HCT116 (cell line): ENCODE measurements at regions not wholly inside any gene's neighbourhood (a gene's known extent, or its start where the extent isn't known, plus 50 kb on each side); places are given as distances from the start of the nearest gene placed in this dataset.

Experiments
- ATAC-seq: fragments of 200-7000 bp; cut with Tn5 transposase; 2 replicates; pipeline ENCODE4 v1.9.1; 2020; ENCODE audit warnings: mild to moderate bottlenecking, moderate library complexity
- BruUV-seq: library from RNA; stranded (reverse); fragments of 400-500 nt; replicated peaks from 2 replicates; lab custom pipeline; 2021; lab: Mats Ljungman, UMichigan
- CTCF ChIA-PET: fragments of 300-600 bp; sonication (Branson Sonifier 250); formaldehyde crosslinking; loops from one replicate; lab custom pipeline; 2021; ENCODE audit warnings: antibody characterized with exemption; lab: Charles Lee
- POLR2A ChIA-PET: fragments of 300-600, 350-600 bp; sonication (Branson Sonifier 250); formaldehyde crosslinking; loops from one replicate; lab custom pipeline; 2021; ENCODE audit warnings: antibody characterized with exemption; lab: Charles Lee
- RAD21 ChIA-PET, 2 experiments: fragments of 300-600 bp; sonication (Branson Sonifier 250); formaldehyde crosslinking; loops; one replicate each; lab custom pipeline; 2023; ENCODE audit warnings: low total read pairs in 2 of 2; ENCODE audit not compliant: uncharacterized antibody in 2 of 2, unreplicated experiment in 2 of 2, low non-redundant PET in 1 of 2; lab: Charles Lee
- DNase-seq: peaks from one replicate; pipeline ENCODE4 v3.0.0-alpha.2; 2010; ENCODE audit warnings: low read depth, low spot score
- H2AFZ ChIP-seq: fragments of 200-600 bp; shearing (Covaris generic), sonication (generic); 2 replicates; pipeline ENCODE4 v1.6.1; 2017; ENCODE audit warnings: low read depth, mixed run types, mixed read lengths, antibody characterized with exemption, low read length; ENCODE audit not compliant: poor library complexity, severe bottlenecking
- H3K27ac ChIP-seq: 2 replicates; pipeline ENCODE4 v1.5.1; 2012; ENCODE audit warnings: low read depth, low read length
- H3K27me3 ChIP-seq: fragments of 200-600 bp; sonication (generic); 2 replicates; pipeline ENCODE4 v1.6.1; 2016; ENCODE audit warnings: mixed run types, low read length, mixed read lengths; ENCODE audit not compliant: insufficient read depth
- H3K36me3 ChIP-seq, 2 experiments: fragments of 200-500 bp in 1 of 2; fragments of 200-600 bp in 1 of 2; sonication (Bioruptor generic) in 1 of 2; sonication (generic) in 1 of 2; 2 replicates each; pipeline versions ENCODE4 v1.5.1 to v1.6.1; 2014 to 2016; ENCODE audit warnings: low read length in 2 of 2, inconsistent platforms in 1 of 2, mixed read lengths in 1 of 2, mixed run types in 1 of 2; ENCODE audit not compliant: insufficient read depth in 2 of 2, control insufficient read depth in 1 of 2
- H3K4me1 ChIP-seq, 2 experiments: fragments of 200-600 bp in 1 of 2; sonication (generic) in 1 of 2; 2 replicates each; pipeline versions ENCODE4 v1.5.1 to v1.6.1; 2012 to 2017; ENCODE audit warnings: low read length in 2 of 2, inconsistent platforms in 1 of 2, mild to moderate bottlenecking in 1 of 2, mixed read lengths in 1 of 2, mixed run types in 1 of 2, moderate library complexity in 1 of 2; ENCODE audit not compliant: insufficient read depth in 2 of 2, control insufficient read depth in 1 of 2
- H3K4me2 ChIP-seq: fragments of 200-600 bp; sonication (generic); 2 replicates; pipeline ENCODE4 v1.6.1; 2017; ENCODE audit warnings: mixed run types, low read length, mixed read lengths
- H3K4me3 ChIP-seq, 2 experiments: fragments of 200-600 bp in 1 of 2; sonication (generic) in 1 of 2; replicated peaks in 1 of 2; 2 replicates each; pipeline ENCODE4 v1.5.1; 2011 to 2016; ENCODE audit warnings: low read length in 2 of 2, control low read depth in 1 of 2, low read depth in 1 of 2, mild to moderate bottlenecking in 1 of 2, mixed read lengths in 1 of 2, mixed run types in 1 of 2
- H3K79me2 ChIP-seq: fragments of 200-600 bp; sonication (generic); 2 replicates; pipeline ENCODE4 v1.6.1; 2017; ENCODE audit warnings: mild to moderate bottlenecking, mixed run types, low read length, moderate library complexity, mixed read lengths; ENCODE audit not compliant: insufficient read depth
- H3K9ac ChIP-seq: fragments of 200-600 bp; sonication (generic); 2 replicates; pipeline ENCODE4 v1.6.1; 2016; ENCODE audit warnings: low read length, mixed read lengths
- H3K9me2 ChIP-seq: fragments of 200-600 bp; sonication (generic), shearing (Covaris generic); 2 replicates; pipeline ENCODE4 v1.6.1; 2017; ENCODE audit warnings: mixed run types, mild to moderate bottlenecking, moderate library complexity; ENCODE audit not compliant: insufficient read depth
- H3K9me3 ChIP-seq, 2 experiments: fragments of 200-500 bp in 1 of 2; fragments of 200-600 bp in 1 of 2; sonication (Bioruptor generic) in 1 of 2; sonication (generic) in 1 of 2; 2 replicates each; pipeline ENCODE4 v1.6.1; 2014 to 2017; ENCODE audit warnings: low read length in 2 of 2, mixed read lengths in 2 of 2, inconsistent platforms in 1 of 2, low read depth in 1 of 2, mild to moderate bottlenecking in 1 of 2, mixed run types in 1 of 2, moderate library complexity in 1 of 2; ENCODE audit not compliant: control insufficient read depth in 1 of 2, insufficient read depth in 1 of 2
- H4K20me1 ChIP-seq: fragments of 200-600 bp; sonication (generic), shearing (Covaris generic); 2 replicates; pipeline ENCODE4 v1.6.1; 2017; ENCODE audit warnings: mixed run types, mild to moderate bottlenecking, moderate library complexity; ENCODE audit not compliant: insufficient read depth
- CTCF ChIP-seq, 3 experiments: fragments of 200-600 bp in 1 of 3; sonication (generic) in 1 of 3; IDR thresholded peaks in 2 of 3; conservative IDR thresholded peaks in 1 of 3; 2 replicates each; pipeline ENCODE4 v1.5.1; 2012 to 2017; ENCODE audit warnings: low read depth in 2 of 3, low read length in 2 of 3, antibody characterized with exemption in 1 of 3, borderline replicate concordance in 1 of 3, control low read depth in 1 of 3, mild to moderate bottlenecking in 1 of 3, mixed read lengths in 1 of 3, mixed run types in 1 of 3, moderate library complexity in 1 of 3; ENCODE audit not compliant: insufficient read depth in 1 of 3
- ELF1 ChIP-seq: IDR thresholded peaks from 2 replicates; pipeline ENCODE4 v1.6.1; 2012; ENCODE audit warnings: low read depth, borderline replicate concordance
- EZH2 ChIP-seq: fragments of 200-600 bp; sonication (generic); IDR thresholded peaks from 2 replicates; pipeline ENCODE4 v1.6.1; 2017; ENCODE audit warnings: antibody characterized with exemption, mixed run types
- intact Hi-C: fragments of 100-400 bp; cut with micrococcal nuclease; formaldehyde crosslinking; loops from 2 replicates; pipeline ENCODE4 v1.10.0; 2022

GRCh38 chr4:26176598-26177149, 144.1 kb upstream of the RBPJ start:
- no peak for ATAC-seq
- Histone ChIP-seq H3K9me3 (no peaks in the 10 kb centered on the region), H3K9me2 (no peaks in the 10 kb centered on the region), H3K4me3 (no peak overlapping the region), H2AFZ (no peak overlapping the region), H4K20me1 (no peaks in the 10 kb centered on the region), H3K9ac (no peak overlapping the region), H3K4me2 (no peak overlapping the region), H3K79me2 (no peaks in the 10 kb centered on the region), H3K27ac (no peak overlapping the region), H3K4me1 (no peaks in the 10 kb centered on the region), H3K27me3 (no peaks in the 10 kb centered on the region), H3K36me3 (no peaks in the 10 kb centered on the region)
- ChIA-PET POLR2A (no interaction called here), RAD21 (no interaction called here), CTCF (no interaction called here)
- DNase-seq = no peak
- TF ChIP-seq ELF1 (no peak), CTCF (IDR thresholded peaks at IDR 0.05 in 2 of 3, conservative IDR thresholded peaks at IDR 0.05 in 1 of 3; ENCODE audit: borderline replicate concordance in 1 of 3, insufficient read depth in 1 of 3, low read depth in 2 of 3, low read length in 2 of 3) (no peak)
- no TSS peak for BruUV-seq
- intact Hi-C loops = no loop called here

DNA sequence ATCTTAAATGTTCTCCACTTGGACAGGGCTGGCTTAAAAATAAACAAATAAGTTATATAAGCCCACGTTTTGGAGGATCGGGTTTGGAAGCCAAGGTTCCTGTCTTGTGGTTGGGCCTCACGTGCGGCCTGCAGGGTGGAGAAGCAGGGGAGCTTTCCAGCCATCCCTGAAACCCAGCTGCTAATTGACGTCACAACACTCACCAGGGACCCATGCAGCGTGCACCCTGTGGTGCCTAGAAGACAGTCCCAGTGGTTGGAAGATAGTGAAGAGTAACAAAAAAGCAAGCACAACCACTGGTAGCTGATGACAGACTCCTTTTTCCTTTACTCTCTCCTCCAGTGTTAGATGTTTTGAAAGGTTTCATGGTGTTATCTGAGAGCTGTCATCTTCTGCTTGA, 142.0 kb upstream of the RBPJ start:
- CTCF ChIA-PET = no interaction called here
- no peak for ATAC-seq
- Histone ChIP-seq H3K9ac (no peak overlapping the region), H3K4me3 (no peak overlapping the region), H3K9me3 (no peaks in the 10 kb centered on the region), H3K4me1 (no peaks in the 10 kb centered on the region), H3K27me3 (no peaks in the 10 kb centered on the region), H2AFZ (no peak overlapping the region), H3K9me2 (no peaks in the 10 kb centered on the region), H3K36me3 (no peaks in the 10 kb centered on the region), H3K27ac (no peak overlapping the region), H3K79me2 (no peaks in the 10 kb centered on the region)
- no TSS peak for BruUV-seq
- RAD21 ChIA-PET = no interaction called here
- DNase-seq = no peak
- POLR2A ChIA-PET = no interaction called here
- intact Hi-C loops = no loop called here
- TF ChIP-seq EZH2 (no peak), CTCF (IDR thresholded peaks at IDR 0.05 in 2 of 3, conservative IDR thresholded peaks at IDR 0.05 in 1 of 3; ENCODE audit: borderline replicate concordance in 1 of 3, insufficient read depth in 1 of 3, low read depth in 2 of 3, low read length in 2 of 3) (no peak)
- TF ChIP-seq, all 23 proteins: peak for 0
- H4K20me1 ChIP-seq = no peaks in the 10 kb centered on the region
- H3K4me2 ChIP-seq = no peak overlapping the region
